ENCODE measurements at regions not wholly inside any gene's neighbourhood (a gene's known extent, or its start where the extent isn't known, plus 50 kb on each side); places are given as distances from the start of the nearest gene placed in this dataset.

- Histone ChIP-seq H3K4me3 (ENCODE audit: low read length) (no peak overlapping the region), H3K27ac (ENCODE audit: low read depth in 1 of 2, low read length in 2 of 2) (no peak overlapping the region), H3K27me3 (ENCODE audit: control insufficient read depth in 1 of 2, insufficient read depth in 2 of 2, low read length in 2 of 2) (no peaks in the 10 kb centered on the region), H3K36me3 (ENCODE audit: insufficient read depth, low read length) (no peaks in the 10 kb centered on the region), H3K9me3 (ENCODE audit: control insufficient read depth in 1 of 2, insufficient read depth in 1 of 2, low read length in 2 of 2) (no peaks in the 10 kb centered on the region), H3K4me1 (ENCODE audit: insufficient read depth, low read length) (no peaks in the 10 kb centered on the region)
- CTCF ChIA-PET, result no interaction called here
- no peaks in the 10 kb centered on the region for H3K27me3 Mint-ChIP-seq
- H3K27ac Mint-ChIP-seq, result no peak overlapping the region
- no peaks in the 10 kb centered on the region for H3K4me1 Mint-ChIP-seq (ENCODE audit: low read depth)
- H3K36me3 Mint-ChIP-seq (ENCODE audit: low read depth), result no peaks in the 10 kb centered on the region
- peaks cover 4% of the 10 kb centered on the region for H3K9me3 Mint-ChIP-seq
- ATAC-seq (ENCODE audit: poor library complexity) (no peak), DNase-seq (no peak)
- POLR2A ChIA-PET, result no interaction called here
- TF ChIP-seq CTCF (IDR thresholded peaks at IDR 0.05), result no peak
- no peak overlapping the region for H3K4me3 Mint-ChIP-seq
- intact Hi-C loops (cut with DNase I, micrococcal nuclease), result no loop called here
Measured at GRCh38 chr3:162540421-162540820, 1043.8 kb downstream of the OTOL1 start.

- intact Hi-C loops (cut with DNase I, micrococcal nuclease), result no loop called here
- POLR2A ChIA-PET, result no interaction called here
- no peaks in the 10 kb centered on the region for H3K27me3 ChIP-seq (ENCODE audit: control insufficient read depth in 1 of 2, insufficient read depth in 2 of 2, low read length in 2 of 2)
- no peaks in the 10 kb centered on the region for H3K9me3 ChIP-seq (ENCODE audit: control insufficient read depth in 1 of 2, insufficient read depth in 1 of 2, low read length in 2 of 2)
- Mint-ChIP-seq H3K36me3 (ENCODE audit: low read depth) (no peaks in the 10 kb centered on the region), H3K27me3 (no peaks in the 10 kb centered on the region), H3K27ac (no peak overlapping the region), H3K4me1 (ENCODE audit: low read depth) (no peaks in the 10 kb centered on the region), H3K9me3 (peaks cover 4% of the 10 kb centered on the region), H3K4me3 (no peak overlapping the region)
- no peak for TF ChIP-seq CTCF (IDR thresholded peaks at IDR 0.05)
- H3K4me3 ChIP-seq (ENCODE audit: low read length), result no peak overlapping the region
- H3K27ac ChIP-seq (ENCODE audit: low read depth in 1 of 2, low read length in 2 of 2), result no peak overlapping the region
- H3K36me3 ChIP-seq (ENCODE audit: insufficient read depth, low read length), result no peaks in the 10 kb centered on the region
- CTCF ChIA-PET, result no interaction called here
- H3K4me1 ChIP-seq (ENCODE audit: insufficient read depth, low read length), result no peaks in the 10 kb centered on the region
- DNase-seq (no peak), ATAC-seq (ENCODE audit: poor library complexity) (no peak)
Measured at GRCh38 chr3:162541923-162542322, 1045.3 kb downstream of the OTOL1 start.

GRCh38 chr3:162544246-162544645 lies 1047.6 kb downstream of the OTOL1 start:
- no peak overlapping the region for H3K4me3 Mint-ChIP-seq

More at GRCh38 chr3:162544246-162544645, 1047.6 kb downstream of the OTOL1 start:
- Mint-ChIP-seq H3K36me3 (ENCODE audit: low read depth) (no peaks in the 10 kb centered on the region), H3K27me3 (no peaks in the 10 kb centered on the region), H3K27ac (no peak overlapping the region), H3K9me3 (peaks cover 4% of the 10 kb centered on the region), H3K4me1 (ENCODE audit: low read depth) (no peaks in the 10 kb centered on the region)
- intact Hi-C loops (cut with DNase I, micrococcal nuclease), result no loop called here
- DNase-seq (no peak), ATAC-seq (ENCODE audit: poor library complexity) (no peak)
- CTCF ChIA-PET, result no interaction called here
- Histone ChIP-seq H3K9me3 (ENCODE audit: control insufficient read depth in 1 of 2, insufficient read depth in 1 of 2, low read length in 2 of 2) (no peaks in the 10 kb centered on the region), H3K36me3 (ENCODE audit: insufficient read depth, low read length) (no peaks in the 10 kb centered on the region), H3K4me1 (ENCODE audit: insufficient read depth, low read length) (no peaks in the 10 kb centered on the region), H3K27me3 (ENCODE audit: control insufficient read depth in 1 of 2, insufficient read depth in 2 of 2, low read length in 2 of 2) (no peaks in the 10 kb centered on the region), H3K27ac (ENCODE audit: low read depth in 1 of 2, low read length in 2 of 2) (no peak overlapping the region), H3K4me3 (ENCODE audit: low read length) (no peak overlapping the region)
- POLR2A ChIA-PET, result no interaction called here
- TF ChIP-seq CTCF (IDR thresholded peaks at IDR 0.05), result no peak

All from CD4-positive, alpha-beta T cell (primary cell).